ENCODE measurements at regions not wholly inside any gene's neighbourhood (a gene's known extent, or its start where the extent isn't known, plus 50 kb on each side); places are given as distances from the start of the nearest gene placed in this dataset.
"Not testable (repeated sequence)": the region's sequence is repeated elsewhere in the genome, so short reads cannot be mapped to it uniquely, and the experiment has no call there.

- DNase-seq: peak; percentile 24
Measured at GRCh38 chr1:218494449-218494852, 149.3 kb downstream of the TGFB2 start.

- DNase-seq: no peak
Measured at GRCh38 chr1:218495931-218496330, 150.8 kb downstream of the TGFB2 start.

DNA sequence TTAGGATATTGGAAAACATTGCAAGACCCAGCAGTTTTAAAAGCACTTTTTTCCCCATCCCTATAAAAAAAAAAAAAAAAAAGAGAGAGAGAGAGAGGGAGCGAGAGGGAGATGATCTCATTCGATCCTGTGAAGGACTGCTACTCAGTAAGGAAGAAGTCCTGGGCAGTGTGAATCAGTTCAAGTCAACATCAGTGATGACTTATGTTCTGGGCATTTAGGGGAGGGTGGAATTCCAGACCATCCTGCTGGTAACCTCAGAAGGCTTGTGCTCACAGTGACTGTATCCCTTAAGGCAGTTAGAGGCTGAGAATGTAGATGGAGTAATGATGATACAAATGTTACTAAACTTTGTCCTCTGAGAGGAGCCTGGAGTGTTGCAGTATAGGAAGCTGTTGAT lies 151.4 kb downstream of the TGFB2 start:
- DNase-seq: no peak

GRCh38 chr1:218498056-218498938 lies 153.2 kb downstream of the TGFB2 start:
- no peak for DNase-seq

DNA sequence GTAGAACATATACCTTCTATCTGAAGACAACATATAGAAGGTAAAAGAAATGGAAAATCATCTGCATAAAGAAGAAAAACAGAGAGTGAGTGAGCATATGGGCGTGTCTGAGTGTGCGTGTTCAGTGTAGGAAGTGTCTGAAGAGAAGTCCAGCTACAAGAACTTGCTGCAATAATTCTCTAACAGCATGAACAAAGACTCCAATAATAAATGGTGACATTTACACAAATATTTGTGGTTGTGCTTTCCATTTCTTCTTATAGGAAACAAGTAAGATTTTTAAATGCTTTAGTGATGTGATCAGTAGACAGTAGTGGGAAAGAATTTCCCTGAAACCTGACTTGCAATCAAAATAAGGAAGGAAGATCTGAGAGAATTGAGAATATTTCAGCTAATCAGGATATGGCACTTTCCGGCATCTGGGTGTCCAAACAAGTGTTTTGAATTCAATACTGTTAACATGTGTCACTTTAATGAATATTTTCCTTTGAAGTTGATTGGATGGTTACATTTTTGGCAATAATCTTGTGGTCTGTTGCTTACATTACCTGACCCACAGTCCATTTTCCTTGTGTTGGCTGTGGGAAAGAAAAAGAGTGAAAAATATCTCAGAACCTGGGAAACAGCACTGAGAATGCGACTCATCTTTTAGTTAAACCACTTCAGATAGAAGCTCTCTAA lies 154.0 kb downstream of the TGFB2 start:
- no peak for DNase-seq

- no peak for DNase-seq
Measured at GRCh38 chr1:218499911-218500310, 154.8 kb downstream of the TGFB2 start.

- DNase-seq: no peak
Measured at GRCh38 chr1:218501161-218501560, 156.0 kb downstream of the TGFB2 start.

DNA sequence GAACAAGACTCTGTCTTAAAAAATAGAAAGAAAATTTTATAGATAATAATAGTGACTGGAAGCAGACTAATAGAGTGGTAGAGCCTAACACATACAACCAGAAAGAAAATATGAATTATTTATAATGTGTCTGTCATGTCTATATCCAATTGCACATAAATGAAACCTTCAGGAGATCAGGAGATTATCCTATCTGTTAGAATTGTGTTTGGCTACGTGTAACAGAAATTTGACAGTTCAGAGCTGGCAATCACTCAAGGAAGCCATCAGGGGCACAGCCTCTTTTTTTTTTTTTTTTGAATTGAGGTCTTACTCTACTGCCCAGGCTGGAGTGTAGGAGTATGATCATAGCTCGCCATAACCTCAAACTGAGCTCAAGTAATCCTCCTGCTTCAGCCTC lies 157.2 kb downstream of the TGFB2 start:
- no peak for DNase-seq

DNA sequence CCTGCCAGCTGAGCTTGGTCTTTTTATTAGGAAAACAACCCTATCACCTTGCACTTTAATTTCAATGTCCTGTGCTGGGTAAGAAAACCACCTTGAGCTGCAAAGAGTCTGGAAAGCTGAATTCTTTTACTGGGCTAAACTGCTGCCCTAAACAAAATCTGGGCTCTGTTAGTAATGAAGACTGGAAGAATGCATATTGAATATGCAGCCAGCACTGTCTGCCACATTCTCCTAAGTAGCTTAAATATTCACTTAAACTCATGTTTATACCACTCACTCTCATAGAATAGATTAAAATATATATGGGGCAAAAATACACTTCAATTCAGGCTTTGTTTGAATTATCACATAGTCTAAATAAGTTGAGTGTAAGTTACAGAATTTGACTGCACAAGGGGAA lies 158.0 kb downstream of the TGFB2 start:
- DNase-seq: no peak

DNA sequence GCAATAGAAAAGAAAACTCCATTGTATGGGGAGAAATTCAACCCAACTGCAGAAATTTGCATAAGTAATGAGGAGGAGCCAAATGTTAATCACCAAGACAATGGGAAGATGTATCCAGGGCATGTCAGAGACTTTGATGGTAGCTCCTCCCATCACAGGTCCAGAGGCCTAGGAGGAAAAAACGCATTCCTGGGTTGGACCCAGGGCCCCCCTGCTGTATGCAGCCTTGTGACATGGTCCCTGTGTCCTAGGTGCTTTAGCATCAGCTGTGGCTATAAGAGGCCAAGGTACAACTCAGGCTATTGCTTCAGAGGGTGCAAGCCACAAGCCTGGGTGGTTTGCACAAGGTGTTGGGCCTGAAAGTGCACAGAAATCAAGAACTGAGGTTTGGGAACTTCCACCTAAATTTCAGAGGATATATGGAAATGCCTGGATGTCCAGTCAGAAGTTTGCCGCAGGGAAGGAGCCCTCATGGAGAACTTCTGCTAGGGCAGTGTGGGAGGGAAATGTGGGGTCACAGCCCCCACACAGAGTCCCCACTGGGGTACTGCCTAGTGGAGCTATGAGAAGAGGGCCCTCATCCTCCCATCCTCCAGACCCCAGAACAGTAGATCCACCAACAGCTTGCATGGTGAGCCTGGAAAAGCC lies 162.3 kb downstream of the TGFB2 start:
- DNase-seq: no peak

DNA sequence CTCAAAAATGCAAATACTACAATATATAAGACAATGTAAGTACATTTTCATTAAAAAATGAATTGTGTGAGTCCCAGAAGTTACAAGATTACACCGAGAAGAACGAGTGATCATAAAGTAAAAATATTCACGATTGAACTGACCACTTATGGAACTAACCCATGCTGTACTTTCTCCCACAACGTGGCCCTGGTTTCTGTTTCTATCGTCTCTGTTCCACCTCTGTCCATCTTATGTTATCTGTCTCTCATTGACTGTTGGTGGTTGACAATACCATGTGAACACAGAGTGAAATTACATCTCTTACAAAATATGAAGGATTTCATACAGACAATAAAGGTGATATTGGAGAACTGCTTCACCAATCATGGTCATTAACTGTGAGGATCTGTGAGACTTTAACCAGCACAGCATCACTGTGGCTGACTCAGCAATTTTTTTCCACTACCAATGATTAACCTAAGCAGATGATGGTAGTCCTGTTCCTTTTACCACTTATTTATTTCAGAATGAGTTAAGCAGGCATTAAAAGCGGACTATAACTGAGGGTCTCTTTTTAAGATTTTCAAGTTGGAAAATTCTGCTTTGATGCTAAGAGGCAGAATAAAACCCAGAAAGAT lies 165.1 kb downstream of the TGFB2 start:
- no peak for DNase-seq

GRCh38 chr1:218513328-218513727 lies 168.2 kb downstream of the TGFB2 start:
- no peak for DNase-seq

- DNase-seq: no peak
Measured at GRCh38 chr1:218514689-218515088, 169.6 kb downstream of the TGFB2 start.

GRCh38 chr1:218516526-218516925 lies 171.4 kb downstream of the TGFB2 start:
- no peak for DNase-seq

GRCh38 chr1:218517459-218517858 lies 172.3 kb downstream of the TGFB2 start:
- no peak for DNase-seq

DNA sequence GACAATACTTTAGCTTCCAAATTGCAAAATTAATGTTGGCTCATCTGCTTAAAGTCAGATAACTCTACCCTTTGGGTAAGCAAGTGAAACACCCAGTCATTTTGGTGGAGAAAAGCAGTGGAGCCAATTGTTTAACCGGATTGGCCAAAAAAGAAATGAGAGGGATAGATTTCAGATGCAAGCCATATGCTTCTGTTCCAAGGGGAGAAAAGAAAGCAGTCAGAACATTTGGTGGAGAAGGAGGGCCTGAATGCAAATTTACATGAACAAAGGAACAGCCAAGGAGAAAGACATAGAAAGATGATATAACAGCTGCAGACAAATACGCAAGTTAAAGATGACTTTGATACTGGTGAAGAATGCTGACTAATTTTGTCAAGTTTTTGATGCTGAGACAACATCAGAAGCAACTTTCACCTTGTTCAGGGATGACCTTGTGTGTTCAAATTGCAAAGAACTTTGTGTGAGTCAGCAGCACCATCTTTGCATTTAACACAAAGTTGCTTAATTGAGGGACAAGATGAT lies 173.1 kb downstream of the TGFB2 start:
- no peak for DNase-seq

DNA sequence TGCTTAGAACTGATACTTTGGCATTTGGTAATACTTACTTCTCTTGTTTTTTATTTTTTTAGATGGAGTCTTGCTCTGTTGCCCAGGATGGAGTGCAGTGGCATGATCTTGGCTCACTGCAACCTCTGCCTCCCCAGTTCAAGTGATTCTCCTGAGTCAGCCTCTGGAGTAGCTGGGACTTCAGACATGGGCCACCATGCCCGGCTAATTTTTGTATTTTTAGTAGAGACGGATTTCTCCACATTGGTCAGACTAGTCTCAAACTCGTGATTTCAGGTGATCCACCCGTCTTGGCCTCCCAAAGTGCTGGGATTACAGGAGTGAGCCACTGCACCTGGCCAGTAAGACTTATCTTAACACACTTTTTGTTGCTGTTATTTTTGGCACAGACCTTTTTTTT lies 175.5 kb downstream of the TGFB2 start:
- not testable (repeated sequence) for DNase-seq

- DNase-seq: no peak
Measured at GRCh38 chr1:218521414-218522169, 176.5 kb downstream of the TGFB2 start.

DNA sequence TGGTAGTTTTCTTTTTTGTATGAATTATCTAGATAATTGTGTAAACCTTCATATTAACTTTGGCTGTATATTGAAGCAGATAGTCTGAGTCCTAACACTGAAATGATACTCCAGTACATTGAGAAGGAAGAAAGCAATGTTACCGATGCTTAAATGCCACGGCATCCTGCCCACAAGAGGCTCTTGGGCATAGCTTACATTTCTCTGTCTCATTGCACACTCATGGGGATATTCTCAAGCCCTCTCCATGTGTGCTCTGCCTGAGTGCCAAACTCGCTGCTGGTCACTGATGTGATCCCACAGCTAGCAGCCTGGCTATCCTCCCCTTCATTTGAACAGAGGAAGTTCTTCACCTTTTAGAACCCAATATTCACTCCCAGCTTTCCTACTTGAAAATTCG lies 179.4 kb downstream of the TGFB2 start:
- DNase-seq: no peak

- DNase-seq: no peak
Measured at GRCh38 chr1:218525031-218525430, 179.9 kb downstream of the TGFB2 start.

DNA sequence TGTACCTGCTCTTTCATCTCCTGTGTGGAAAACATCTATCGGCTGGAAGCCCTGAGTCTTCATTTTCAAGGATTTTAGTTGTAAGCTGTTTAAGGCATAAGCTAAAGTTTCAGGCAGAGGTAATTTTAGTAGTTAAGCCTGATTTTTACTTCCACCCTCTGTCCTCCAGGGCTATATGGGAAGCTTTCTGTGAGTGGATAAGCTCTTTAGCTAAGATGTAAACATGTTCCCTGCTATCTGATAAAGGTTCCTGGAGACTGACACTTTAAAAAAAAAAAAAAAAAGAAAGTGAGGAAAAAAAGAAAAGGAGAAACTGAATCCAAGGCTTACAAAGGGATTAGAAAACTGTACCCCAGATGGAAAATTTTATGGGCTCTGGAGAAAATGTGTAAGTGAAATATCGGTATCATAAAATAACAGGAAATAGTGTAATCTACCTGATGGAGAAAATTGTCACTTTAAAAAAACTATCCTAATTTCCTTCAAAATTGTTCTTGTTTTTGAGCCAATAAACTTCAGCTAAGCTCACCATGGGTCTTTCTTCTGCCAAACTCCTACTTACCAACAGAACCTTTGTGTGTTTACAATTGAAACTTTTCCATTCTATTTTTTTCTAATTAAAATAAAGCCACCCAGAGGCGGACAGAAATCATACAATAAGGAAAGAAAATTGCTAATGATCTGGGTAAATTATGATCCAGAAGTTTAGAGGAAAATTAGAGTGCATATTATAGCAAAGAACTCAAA lies 180.5 kb downstream of the TGFB2 start:
- DNase-seq: no peak

- DNase-seq: no peak
Measured at GRCh38 chr1:218526198-218526580, 181.1 kb downstream of the TGFB2 start.

All from NCI-H1048 (cell line).